GM18511 (cell line): ENCODE measurements at regions not wholly inside any gene's neighbourhood (a gene's known extent, or its start where the extent isn't known, plus 50 kb on each side); places are given as distances from the start of the nearest gene placed in this dataset.
"Not testable (repeated sequence)": the region's sequence is repeated elsewhere in the genome, so short reads cannot be mapped to it uniquely, and the experiment has no call there.

ENCODE experiments used
- ATAC-seq: cut with Tn5 transposase; IDR thresholded peaks from one replicate; pipeline ENCODE4 v1.9.1; 2021; ENCODE audit warnings: mild to moderate bottlenecking, moderate library complexity; ENCODE audit not compliant: unreplicated experiment

DNA sequence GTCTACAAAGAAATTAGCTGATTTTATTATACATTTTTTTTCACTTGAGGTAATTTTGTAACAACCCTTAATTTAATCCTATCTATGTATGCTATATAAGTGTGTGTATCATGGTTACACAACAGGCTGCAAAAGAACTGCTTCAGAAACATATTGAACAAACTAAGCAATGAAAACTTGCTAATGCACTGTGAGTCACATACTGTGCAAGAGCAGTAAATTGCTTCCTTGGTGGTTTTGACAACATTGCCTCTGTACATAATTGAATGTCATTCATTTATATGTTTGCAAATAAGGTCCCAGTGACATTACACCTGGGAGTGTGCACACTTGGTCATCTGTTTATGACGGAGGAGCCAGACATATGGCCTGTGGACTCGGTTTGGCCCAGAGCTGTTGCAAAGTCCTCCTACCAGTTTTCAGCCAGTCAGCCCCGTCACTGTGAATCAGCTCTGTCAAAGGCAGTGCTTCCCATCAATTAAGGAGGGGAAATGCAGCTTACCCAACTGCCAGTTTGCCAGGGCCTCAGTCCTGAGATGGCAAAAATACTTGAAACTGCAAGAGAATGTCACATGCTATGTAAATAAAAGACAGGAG is 835.0 kb downstream of the TTLL7 start:
- not testable (repeated sequence) for ATAC-seq

DNA sequence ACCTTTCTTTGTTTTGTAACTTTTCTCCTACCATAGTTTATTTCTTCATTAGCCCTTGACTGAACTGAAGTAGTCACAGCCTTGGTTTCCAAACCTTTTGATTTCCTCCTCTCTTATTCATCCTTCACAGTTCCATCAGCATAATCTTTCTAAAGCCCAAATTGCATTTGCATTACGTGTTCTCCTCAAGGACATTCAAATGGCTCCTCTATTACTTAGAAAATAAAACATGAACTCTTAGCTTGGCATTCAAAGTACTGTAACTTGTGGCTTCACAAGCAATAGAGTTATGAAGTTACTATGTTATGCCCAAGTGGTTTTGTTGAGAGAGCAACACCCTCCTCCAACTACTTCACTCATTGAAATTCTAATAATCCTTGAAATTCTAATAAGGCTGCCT is 840.0 kb downstream of the TTLL7 start:
- ATAC-seq, result not testable (repeated sequence)

DNA sequence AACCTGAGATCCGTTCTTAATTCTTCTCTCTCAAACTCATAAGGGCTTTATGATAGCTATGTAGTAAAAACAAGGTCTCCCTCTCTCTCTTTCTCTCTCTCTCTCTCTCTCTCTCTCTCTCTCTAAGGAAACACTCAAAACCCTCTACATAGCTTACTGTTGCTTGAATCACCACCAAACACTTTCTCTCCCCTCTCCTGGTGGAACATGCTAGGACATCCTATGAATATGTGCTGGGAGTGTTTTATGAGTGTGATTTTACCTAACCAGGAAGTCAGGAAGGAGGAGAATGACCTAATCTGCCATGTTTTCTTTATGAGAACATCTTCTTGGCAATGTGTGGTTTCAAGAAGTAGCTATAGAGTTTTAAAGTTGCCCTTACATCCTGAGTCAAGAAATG is 844.6 kb downstream of the TTLL7 start:
- ATAC-seq, result not testable (repeated sequence)

DNA sequence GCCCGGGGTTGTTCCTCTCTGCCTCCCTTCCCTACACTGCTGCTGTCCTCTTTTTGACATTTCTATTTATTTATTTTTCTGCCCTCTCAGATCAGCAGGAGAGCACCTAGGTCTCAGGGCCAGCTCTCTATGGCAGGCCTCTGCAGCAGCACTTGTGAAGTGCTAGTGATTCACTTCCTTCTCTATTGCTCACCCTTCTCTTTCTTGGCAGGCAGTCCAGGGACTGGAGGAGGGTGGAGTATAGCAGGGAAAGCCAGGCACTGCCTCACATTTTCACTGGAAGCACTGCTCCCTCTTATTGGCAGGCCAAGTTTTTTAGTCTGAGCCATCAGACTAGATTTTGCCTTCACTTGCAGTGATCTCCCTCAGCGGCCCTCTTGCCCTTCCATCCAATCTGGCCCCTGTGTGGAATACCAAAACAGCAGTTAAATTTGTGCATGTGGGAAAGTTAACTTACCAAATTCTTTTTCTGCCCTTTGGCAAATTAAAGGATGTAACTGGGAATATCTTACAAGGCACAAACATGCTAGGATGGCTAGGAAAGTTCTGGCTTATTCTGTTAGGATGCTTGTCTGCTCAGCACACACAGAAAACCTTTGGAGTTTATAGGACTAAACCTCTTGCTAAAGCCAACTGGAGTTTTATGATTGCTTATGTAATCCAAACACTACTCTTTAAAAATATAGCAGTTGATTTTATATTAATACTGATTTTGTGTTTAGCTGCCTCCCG is 847.6 kb downstream of the TTLL7 start:
- ATAC-seq, result not testable (repeated sequence)

DNA sequence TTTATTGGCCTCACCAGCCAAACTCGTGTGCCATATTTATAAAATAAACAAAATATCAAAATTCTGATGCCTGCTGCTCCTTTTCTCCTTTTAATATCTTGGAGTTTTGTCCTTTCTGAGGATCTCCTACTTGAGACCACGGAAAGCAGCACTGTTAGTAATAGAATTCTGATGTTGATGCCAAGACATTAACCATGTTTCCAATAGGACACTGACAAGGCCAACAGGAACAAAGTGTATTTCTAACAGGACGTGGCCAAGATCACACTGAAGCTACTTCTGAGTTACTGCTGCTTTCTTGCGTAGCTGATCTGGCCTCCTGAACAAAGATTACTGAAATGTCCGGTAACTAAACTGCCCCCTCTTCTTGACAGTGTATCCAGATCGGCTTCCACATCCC is 848.5 kb downstream of the TTLL7 start:
- not testable (repeated sequence) for ATAC-seq

DNA sequence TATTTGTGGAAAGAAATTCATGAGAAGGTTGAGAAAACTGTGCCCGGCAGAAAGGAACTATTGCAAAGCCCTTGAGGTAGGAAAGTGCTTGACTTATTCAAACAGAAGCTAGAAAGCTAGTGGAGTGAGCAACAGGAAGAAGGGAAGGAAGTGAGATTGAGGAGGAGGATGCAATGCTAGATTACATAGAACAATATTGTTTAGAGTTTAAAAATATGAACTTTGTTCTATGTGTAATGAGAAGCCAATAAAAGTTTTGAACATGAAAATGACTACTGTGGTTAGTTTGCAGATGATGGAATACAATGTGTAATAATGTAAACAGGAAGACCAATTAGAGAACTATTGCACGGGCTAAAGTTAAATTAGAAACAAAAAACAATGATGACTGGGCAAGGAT is 853.1 kb downstream of the TTLL7 start:
- ATAC-seq, result not testable (repeated sequence)

DNA sequence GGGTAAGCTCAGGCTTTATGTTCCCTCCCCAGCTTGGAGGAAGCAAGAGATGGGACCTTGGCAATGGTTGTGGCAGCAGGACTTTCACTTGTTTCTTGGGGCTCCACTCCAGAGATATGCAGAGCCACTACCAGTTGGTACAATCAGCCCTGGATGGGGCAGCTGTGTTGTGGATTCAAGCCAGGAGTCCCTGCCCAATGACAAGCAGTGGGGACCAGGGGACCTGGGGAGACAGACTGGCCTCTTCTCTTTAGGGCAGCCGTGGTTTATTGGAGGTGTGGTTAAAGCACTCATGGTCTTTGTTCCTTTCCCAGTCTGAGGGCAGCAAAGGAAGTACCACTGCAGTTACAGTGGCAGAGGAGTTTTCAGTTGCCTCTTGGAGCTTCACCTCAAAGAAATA is 856.1 kb downstream of the TTLL7 start:
- ATAC-seq, result not testable (repeated sequence)

DNA sequence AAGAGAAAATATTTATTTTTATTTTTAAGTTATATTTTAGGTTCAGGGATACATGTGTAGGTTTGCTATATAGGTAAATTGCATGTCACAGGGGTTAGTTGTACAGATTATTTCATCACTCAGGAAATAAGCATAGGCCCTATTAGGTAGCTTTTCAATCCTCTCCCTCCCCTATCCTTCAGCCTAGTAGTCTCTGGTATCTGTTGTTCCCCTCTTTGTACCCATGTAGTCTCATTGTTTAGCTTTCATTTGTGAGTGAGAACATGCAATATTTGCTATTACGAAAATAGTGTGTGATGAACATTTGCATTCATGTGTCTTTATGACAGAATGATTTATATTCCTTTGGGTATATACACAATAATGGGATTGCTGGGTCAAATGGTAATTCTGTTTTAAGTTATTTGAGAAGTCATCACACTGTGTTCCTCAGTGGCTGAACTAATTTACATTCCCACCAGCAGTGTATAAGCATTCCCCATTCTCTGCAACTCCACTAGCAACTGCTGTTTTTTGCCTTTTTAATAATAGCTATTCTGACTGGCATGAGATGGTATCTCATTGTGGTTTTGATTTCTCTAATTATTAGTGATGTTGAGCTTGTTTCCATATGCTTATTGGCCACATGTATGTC is 863.3 kb downstream of the TTLL7 start:
- ATAC-seq, result not testable (repeated sequence)

DNA sequence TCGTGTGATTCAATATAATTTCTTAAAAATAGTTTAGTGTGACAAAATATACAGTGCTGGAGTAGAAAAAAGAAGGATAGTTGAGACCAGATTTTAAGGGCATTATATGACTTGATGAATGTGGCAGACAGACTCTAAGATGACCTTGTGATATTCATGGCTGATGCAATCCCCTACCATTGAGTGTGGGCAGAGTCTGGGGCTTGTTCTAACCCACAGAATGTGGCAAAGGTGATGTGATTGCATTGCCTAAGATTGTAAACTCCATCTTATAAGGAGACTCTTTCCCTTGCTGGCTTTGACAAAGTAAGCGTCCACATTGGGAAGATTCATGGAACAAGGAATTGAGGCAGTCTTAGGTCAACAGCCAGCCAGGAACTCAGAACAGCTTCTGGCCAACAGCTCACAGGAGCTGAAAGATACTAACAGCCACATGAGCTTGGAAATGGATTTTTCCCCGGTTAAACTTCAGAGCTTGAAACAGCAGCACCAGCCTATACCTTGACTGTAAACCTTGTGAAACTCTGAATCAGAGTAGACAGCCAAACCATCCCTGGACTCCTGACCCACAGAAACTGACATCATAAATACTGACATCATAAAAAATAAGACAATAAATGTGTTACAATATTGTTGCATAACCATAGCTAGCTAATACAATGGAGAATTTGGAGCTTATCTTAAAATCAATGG is 864.5 kb downstream of the TTLL7 start:
- not testable (repeated sequence) for ATAC-seq

DNA sequence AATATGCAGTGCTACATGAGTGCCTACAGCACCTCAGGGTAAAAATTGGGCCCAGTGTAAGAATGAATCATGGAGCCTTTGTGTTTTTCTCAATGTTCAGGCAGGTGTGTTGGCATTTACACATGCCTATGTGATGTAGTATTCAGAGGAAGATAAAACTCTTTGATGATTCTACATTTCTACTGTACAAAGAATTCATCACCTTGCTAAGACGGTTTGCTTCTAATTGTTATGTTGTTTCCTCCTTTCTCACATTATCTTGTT is 867.3 kb downstream of the TTLL7 start:
- ATAC-seq, result peak; percentile 29

DNA sequence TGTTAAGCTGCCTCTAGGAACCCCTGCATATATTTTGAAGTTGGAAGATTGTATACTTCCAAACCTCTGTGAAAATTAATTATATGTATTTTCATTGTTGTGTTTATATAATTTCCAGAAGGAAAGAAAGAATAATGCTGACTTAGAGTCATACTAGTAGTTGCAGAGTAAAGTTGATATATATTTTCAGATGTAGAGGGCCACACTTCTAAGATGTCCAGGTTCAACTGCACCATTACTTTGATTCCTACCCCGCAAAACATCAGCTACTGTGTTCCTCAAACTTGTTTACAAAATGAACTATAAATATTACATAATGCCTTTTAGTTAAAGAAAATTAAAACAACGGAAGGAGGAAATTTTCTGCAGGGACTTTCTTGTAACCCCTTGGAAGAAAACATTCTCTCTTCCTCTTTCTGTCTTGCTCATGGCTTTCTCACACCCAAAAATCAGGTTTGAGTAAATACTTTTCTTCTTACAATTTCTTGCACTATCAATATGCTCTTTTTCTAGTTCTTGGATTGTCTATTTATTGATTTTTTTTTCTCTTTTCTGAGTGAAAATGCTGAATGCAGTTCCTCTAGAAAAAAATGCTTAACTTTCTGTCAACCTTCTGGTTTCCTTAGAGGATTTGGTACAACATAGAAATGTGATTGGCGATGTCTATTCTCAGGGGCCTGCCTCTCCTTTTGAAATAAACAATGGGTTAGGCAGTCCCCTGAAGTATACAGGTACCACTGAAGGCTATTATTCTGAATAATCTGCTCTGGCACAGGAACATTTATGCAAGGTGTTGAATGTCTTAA is 867.8 kb downstream of the TTLL7 start:
- ATAC-seq, result peak; percentile 52

DNA sequence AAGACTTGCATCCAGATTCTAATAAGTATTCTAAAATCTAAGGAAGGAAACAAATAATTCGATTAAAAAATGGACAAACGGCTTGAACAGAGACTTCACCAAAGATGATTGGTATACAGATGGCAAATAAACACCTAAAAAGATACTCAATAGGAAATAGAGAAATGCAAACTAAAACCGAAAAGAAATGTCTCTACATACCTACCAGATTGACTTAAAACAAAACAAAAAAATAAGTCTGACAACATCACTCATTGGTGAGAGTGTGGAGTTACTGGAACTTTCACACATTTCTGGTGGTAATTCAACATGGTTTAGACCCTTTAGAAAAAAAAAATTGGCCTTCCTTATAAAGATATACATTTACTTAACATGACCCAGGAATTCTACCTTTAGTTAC is 869.8 kb downstream of the TTLL7 start:
- ATAC-seq, result peak; percentile 48

DNA sequence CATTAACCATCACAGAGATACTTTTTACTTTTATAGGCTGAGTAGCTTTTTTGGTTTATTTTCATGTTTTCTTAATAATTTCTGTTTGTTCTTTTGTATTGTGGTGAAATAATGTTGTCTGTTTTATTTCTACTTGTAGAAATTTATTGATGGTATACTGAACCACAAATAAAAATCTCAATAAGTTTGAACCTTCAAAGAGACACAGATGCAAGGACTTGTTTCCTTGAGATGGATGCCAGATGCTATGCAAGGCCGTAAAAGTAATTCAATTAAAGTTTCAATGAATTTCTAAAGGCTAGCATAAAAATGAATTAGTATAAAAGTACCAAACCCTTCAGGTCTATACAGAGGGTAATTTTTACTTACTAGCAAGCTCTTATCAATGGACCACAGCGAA is 873.5 kb downstream of the TTLL7 start:
- ATAC-seq, result no peak

DNA sequence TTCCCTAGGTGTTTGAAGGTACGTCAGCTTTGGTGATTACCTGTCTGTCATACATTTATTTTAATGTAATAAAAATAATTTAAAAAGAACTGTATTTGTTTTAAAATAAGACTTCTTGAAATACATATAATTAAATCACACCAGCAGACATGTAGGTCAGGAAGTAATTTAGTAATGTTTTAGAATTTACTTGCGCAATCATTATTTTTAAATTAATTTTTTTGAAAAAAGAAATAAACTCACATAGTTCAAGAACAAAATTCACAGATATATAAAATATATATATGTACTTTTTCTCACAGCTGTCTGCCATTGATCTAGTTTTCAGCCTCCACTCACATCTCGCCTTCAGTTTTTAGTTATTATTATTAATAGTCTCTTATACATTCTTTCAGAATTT is 875.9 kb downstream of the TTLL7 start:
- no peak for ATAC-seq

DNA sequence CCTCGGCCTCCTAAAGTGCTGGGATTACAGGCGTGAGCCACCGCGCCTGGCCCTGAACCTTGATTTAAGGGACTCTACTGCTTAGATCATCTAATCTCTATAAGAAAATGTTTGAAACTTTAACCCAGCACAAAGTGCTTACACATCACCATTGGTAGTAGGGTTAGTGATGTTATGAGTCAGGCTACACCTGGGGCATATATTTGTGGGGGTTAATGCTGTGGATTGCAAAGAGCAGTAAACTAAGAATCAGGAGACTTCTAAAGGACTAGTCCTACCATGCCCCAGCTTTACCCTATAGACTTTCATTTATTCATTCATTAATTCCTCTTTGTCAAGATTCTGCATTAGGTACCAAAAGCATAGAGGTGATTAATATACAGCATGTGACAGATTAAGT is 880.5 kb downstream of the TTLL7 start:
- no peak for ATAC-seq

DNA sequence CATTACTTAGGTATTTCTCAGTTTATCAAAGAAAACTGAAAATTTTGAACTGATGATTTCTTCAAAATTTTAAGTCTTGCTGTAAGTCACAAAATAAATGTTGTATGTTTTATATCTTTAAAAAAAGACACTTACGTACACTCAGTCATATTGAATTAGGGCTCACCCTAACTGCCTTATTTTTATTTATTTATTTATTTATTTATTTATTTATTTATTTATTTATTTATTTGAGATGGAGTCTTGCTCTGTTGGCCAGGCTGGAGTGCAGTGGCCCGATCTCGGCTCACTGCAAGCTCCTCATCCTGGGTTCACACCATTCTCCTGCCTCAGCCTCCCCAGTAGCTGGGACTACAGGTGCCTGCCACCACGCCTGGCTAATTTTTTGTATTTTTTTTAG is 881.9 kb downstream of the TTLL7 start:
- not testable (repeated sequence) for ATAC-seq

DNA sequence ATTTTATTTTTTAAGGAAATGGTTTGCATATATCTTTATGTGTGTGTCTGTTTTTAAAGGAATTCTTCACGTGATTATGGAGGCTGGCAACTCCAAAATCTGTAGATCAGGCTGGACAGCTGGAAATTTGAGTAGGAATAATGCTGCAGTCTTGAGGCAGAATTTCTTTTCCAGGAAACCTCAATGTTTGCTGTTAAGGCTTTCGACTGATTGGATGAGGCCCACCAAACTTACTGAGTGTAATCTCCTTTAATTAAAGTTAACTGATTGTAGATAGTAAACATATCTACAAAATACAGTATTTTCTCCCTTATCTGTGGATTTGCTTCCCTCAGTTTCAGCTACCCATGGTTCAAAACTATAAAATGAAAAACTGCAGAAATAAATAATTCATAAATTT is 883.1 kb downstream of the TTLL7 start:
- no peak for ATAC-seq

DNA sequence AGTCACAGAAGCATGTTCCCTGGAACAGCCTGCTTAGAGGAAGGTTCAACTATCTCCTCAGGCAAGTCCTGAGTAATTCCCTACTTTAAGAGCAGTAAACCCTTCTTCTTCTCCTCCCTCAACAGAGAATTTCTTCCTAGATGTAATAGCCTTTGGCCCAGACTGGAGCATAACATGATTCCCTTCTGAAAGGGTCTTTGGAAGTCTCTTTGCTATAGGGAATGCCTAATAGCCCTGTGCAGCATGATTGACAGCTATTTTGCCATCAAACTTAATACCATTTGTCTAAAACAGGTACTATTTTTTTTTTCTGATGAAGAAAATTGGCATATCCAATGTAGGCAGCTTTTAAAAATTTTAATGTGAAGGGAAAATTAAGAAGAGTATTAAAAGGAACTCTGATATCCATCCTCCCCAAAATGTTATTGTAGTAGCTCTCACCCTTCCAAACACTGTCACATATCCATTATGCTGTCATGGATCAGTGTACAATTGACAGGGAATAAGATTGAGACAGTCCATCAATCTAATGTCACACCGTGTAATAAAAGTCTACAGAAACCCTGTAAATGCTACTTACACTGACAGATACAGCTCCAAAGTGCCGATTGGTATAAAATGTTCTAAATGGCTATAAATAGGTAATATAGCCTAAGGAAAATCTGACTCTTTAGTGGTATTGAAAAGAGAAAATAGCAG is 884.6 kb downstream of the TTLL7 start:
- no peak for ATAC-seq

DNA sequence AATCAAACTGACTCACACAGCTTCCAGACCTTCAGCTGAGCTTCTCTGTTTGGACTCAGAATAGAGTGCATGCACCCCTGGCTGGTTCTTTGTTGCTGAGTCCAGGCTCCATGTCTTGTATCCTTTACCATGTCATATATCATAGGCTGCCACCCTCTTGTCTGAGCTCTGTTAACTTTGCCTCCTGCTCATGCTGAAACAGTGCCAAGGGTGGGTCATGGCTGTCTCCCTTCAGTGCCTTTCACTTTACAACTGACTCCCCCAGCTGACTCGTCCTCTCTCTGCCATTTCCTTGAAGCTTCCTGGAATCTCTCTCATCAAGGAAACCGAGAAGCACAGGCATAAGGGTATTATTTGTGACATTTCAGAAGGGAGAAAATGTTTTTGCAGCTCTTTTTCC is 885.3 kb downstream of the TTLL7 start:
- ATAC-seq, result no peak

DNA sequence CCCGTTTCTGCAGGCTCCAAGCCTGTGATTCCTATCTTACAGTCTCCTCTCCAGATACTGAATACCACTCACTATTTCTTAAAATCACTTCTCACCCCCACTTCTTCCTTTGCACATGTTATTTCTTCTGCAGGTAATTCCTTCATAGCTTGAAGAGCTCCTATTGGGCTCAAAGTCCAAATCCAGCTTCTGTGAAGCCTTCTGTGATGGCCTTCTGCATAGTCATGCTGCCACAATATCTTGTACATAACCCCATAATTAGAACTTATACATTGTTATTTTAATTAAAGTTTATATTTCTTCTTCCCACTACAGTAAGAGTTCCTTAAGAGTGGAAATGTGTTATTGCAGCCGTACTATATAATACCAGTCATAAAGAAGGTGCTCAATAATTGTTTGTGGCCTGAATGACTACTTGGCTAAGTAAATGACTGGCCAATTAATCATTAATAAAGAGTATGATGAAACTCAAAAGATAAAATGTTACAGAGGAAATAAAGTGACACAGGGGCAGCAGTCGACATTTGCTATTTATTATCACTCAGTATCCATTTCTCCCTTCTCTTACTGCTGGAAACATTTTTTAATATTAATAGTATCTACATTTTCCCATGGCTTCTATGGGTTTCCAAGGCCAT is 886.6 kb downstream of the TTLL7 start:
- no peak for ATAC-seq
